HL-60 (cell line): ENCODE measurements at regions not wholly inside any gene's neighbourhood (a gene's known extent, or its start where the extent isn't known, plus 50 kb on each side); places are given as distances from the start of the nearest gene placed in this dataset.

Experiments
- DNase-seq, 2 experiments: peaks; one replicate each; pipeline ENCODE4 v3.0.0-alpha.2; 2010 to 2020; ENCODE audit warnings: low read depth in 1 of 2, low spot score in 1 of 2
- H3K27ac ChIP-seq: fragments of 250-450 bp; sonication (Bioruptor Pico); replicated peaks from 2 replicates; pipeline ENCODE4 v1.5.1; 2020; ENCODE audit warnings: mild to moderate bottlenecking, moderate library complexity
- H3K27me3 ChIP-seq: fragments of 250-450 bp; sonication (Bioruptor Pico); 2 replicates; pipeline ENCODE4 v1.5.1; 2021; ENCODE audit warnings: mild to moderate bottlenecking, moderate library complexity; ENCODE audit not compliant: insufficient read depth, poor library complexity, severe bottlenecking
- H3K4me3 ChIP-seq: replicated peaks from 2 replicates; pipeline ENCODE4 v1.5.1; 2011; ENCODE audit warnings: mild to moderate bottlenecking, control low read depth, low read length; ENCODE audit not compliant: insufficient read depth
- GABPA ChIP-seq: IDR thresholded peaks from 2 replicates; pipeline ENCODE4 v1.6.1; 2012; ENCODE audit warnings: low read depth
- POLR2AphosphoS5 ChIP-seq: IDR thresholded peaks from 2 replicates; pipeline ENCODE4 v1.6.1; 2012; ENCODE audit warnings: low read depth
- REST ChIP-seq: IDR thresholded peaks from 2 replicates; pipeline ENCODE4 v1.6.1; 2012; ENCODE audit warnings: low read depth; ENCODE audit not compliant: insufficient replicate concordance
- SPI1 ChIP-seq: IDR thresholded peaks from 2 replicates; pipeline ENCODE4 v1.6.1; 2012; ENCODE audit warnings: low read depth, mild to moderate bottlenecking, borderline replicate concordance
- TF ChIP-seq, protein P1 (sequence below): IDR thresholded peaks from one replicate; pipeline ENCODE4 v1.5.1; 2011; ENCODE audit warnings: low read length, control low read depth, inconsistent platforms; ENCODE audit not compliant: insufficient read depth

DNA sequence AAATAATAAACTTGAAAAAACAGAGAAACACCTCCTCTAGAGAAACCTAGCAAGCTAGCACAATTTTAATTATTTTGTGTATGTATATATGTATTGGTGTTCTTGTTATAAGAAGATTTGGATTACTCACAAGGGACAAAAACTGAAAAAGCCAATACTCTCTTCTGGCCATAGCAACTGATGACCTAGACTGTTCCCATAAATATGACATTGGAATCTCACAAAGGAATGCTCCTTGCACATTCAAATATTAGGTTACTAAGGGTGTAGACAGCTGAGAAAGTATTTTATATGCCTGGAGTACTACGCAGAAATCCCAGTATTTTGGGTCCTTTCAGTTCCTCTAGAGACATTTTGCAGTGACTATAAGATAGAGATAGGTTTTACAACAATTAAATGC lies 279.4 kb downstream of the FZD1 start:
- Histone ChIP-seq H3K27ac (no peak overlapping the region), H3K4me3 (no peak overlapping the region), H3K27me3 (peaks cover 3% of the 10 kb centered on the region)
- TF ChIP-seq, protein P1, sequence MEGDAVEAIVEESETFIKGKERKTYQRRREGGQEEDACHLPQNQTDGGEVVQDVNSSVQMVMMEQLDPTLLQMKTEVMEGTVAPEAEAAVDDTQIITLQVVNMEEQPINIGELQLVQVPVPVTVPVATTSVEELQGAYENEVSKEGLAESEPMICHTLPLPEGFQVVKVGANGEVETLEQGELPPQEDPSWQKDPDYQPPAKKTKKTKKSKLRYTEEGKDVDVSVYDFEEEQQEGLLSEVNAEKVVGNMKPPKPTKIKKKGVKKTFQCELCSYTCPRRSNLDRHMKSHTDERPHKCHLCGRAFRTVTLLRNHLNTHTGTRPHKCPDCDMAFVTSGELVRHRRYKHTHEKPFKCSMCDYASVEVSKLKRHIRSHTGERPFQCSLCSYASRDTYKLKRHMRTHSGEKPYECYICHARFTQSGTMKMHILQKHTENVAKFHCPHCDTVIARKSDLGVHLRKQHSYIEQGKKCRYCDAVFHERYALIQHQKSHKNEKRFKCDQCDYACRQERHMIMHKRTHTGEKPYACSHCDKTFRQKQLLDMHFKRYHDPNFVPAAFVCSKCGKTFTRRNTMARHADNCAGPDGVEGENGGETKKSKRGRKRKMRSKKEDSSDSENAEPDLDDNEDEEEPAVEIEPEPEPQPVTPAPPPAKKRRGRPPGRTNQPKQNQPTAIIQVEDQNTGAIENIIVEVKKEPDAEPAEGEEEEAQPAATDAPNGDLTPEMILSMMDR: no peak
- TF ChIP-seq REST (no peak), POLR2AphosphoS5 (no peak), GABPA (no peak), SPI1 (no peak)
- no peak for DNase-seq

- DNase-seq: no peak
- Histone ChIP-seq H3K27me3 (peaks cover 3% of the 10 kb centered on the region), H3K27ac (no peak overlapping the region), H3K4me3 (no peak overlapping the region)
- TF ChIP-seq SPI1: no peak
- no peak for TF ChIP-seq POLR2AphosphoS5
- TF ChIP-seq, protein P1: no peak
- no peak for TF ChIP-seq REST
- TF ChIP-seq GABPA: no peak
Measured at GRCh38 chr7:91549878-91550277, 285.6 kb downstream of the FZD1 start.

GRCh38 chr7:91550931-91551330 lies 286.7 kb downstream of the FZD1 start:
- Histone ChIP-seq H3K27ac (no peak overlapping the region), H3K4me3 (no peak overlapping the region), H3K27me3 (no peaks in the 10 kb centered on the region)
- TF ChIP-seq GABPA (no peak), REST (no peak), POLR2AphosphoS5 (no peak), SPI1 (no peak)
- TF ChIP-seq, protein P1: no peak
- no peak for DNase-seq
